ENCODE measurements at regions not wholly inside any gene's neighbourhood (a gene's known extent, or its start where the extent isn't known, plus 50 kb on each side); places are given as distances from the start of the nearest gene placed in this dataset.

DNA sequence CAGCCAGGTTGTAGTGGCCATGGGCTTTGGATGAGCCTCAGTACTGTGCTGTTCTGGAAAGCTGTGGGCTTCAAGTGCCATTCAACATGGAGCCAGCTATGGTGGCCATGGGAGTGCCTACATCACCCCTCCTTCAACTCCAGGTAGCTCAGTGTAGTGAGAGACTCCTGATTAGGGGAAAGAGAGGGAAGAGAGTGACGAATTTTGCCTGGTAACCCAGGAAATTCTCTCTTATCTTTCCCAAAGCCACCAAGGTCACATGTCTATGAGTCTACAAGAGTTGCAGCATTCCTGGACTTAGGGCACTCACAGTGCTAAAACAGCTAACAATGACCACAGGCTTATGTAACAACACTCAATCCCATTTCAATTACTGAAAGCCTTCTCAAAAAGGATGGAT is 81.7 kb upstream of the SPTLC1 start:
- no peak overlapping the region for H2AFZ ChIP-seq (ENCODE audit: low read depth, low read length)
- no peak for TF ChIP-seq MYC (IDR thresholded peaks at IDR 0.05; ENCODE audit: low read depth, low read length)
- H3K4me3 ChIP-seq (replicated peaks in 1 of 3; ENCODE audit: insufficient read depth in 1 of 3, low read depth in 1 of 3, low read length in 3 of 3) = no peak overlapping the region
- DNase-seq (ENCODE audit: low read depth, low spot score) (no peak), FAIRE-seq (no peak)
- H3K4me1 ChIP-seq (ENCODE audit: control insufficient read depth, extremely low read depth, insufficient read depth, low read length) = no peaks in the 10 kb centered on the region
- H3K4me2 ChIP-seq (ENCODE audit: insufficient read depth, low read length) = no peak overlapping the region
- H3K9me1 ChIP-seq (replicated peaks; ENCODE audit: control insufficient read depth, extremely low read depth, insufficient read depth, low read length) = no peaks in the 10 kb centered on the region
- no TSS peak for BruUV-seq (replicated peaks)
- H4K20me1 ChIP-seq (replicated peaks; ENCODE audit: control insufficient read depth, extremely low read depth, insufficient read depth, low read length) = no peaks in the 10 kb centered on the region
- ChIA-PET CTCF (interaction anchor here (1.0 kb wide), 1 partner anchor 57 kb away, joined by 6 read pairs; no protein-coding TSS in a partner anchor), POLR2A (no interaction called here)
- peaks cover 0 to 8% of the 10 kb centered on the region in 2 experiments for H3K27me3 ChIP-seq (ENCODE audit: control insufficient read depth in 2 of 2, insufficient read depth in 2 of 2, low read length in 2 of 2)
- no peak overlapping the region for H3K9ac ChIP-seq (replicated peaks; ENCODE audit: extremely low read depth, insufficient read depth, low read length)
- no peaks in the 10 kb centered on the region for H3K9me3 ChIP-seq (replicated peaks; ENCODE audit: control insufficient read depth, insufficient read depth, low read length)
- H3K36me3 ChIP-seq (ENCODE audit: control insufficient read depth in 2 of 2, extremely low read depth in 1 of 2, insufficient read depth in 2 of 2, low read length in 2 of 2) = no peaks in the 10 kb centered on the region
- intact Hi-C loops (cut with micrococcal nuclease) (no loop called here), dilution Hi-C loops (cut with MboI; ENCODE audit: extremely low pct_ligation_motif_present, low sequenced_read_pairs) (no loop called here)
- H3K79me2 ChIP-seq (ENCODE audit: control insufficient read depth, insufficient read depth, low read length) = no peaks in the 10 kb centered on the region
- no peak overlapping the region for H3K27ac ChIP-seq (ENCODE audit: insufficient read depth, low read depth, low read length)

DNA sequence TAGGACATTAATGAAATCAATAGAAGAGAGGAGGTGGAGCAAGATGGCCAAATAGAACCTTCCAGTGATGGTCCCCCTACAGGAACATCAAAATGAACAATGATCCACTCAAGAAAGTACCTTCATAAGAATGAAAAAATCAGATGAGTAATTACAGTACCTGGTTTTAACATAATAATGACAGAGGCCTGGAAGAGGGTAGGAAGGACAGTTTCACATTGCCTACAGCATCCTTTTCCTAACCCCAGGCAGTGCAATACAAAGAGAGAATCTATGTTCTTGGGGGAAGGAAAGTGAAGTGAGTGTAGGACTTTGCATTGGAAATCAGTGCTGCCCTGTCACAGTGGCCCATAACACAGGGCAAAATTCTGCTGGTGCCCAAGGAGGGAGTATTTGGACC is 81.2 kb upstream of the SPTLC1 start:
- no peaks in the 10 kb centered on the region for H3K9me1 ChIP-seq (replicated peaks; ENCODE audit: control insufficient read depth, extremely low read depth, insufficient read depth, low read length)
- no peaks in the 10 kb centered on the region for H4K20me1 ChIP-seq (replicated peaks; ENCODE audit: control insufficient read depth, extremely low read depth, insufficient read depth, low read length)
- H3K4me3 ChIP-seq (replicated peaks in 1 of 3; ENCODE audit: insufficient read depth in 1 of 3, low read depth in 1 of 3, low read length in 3 of 3) = no peak overlapping the region
- FAIRE-seq (no peak), DNase-seq (ENCODE audit: low read depth, low spot score) (no peak)
- no peaks in the 10 kb centered on the region for H3K9me3 ChIP-seq (replicated peaks; ENCODE audit: control insufficient read depth, insufficient read depth, low read length)
- H3K4me1 ChIP-seq (ENCODE audit: control insufficient read depth, extremely low read depth, insufficient read depth, low read length) = no peaks in the 10 kb centered on the region
- intact Hi-C loops (cut with micrococcal nuclease) = no loop called here
- BruUV-seq (replicated peaks) = no TSS peak
- no peaks in the 10 kb centered on the region for H3K36me3 ChIP-seq (ENCODE audit: control insufficient read depth in 2 of 2, extremely low read depth in 1 of 2, insufficient read depth in 2 of 2, low read length in 2 of 2)
- no peak overlapping the region for H3K4me2 ChIP-seq (ENCODE audit: insufficient read depth, low read length)
- ChIA-PET POLR2A (no interaction called here), CTCF (interaction anchor here (0.6 to 1.0 kb wide), 2 partner anchors 48 to 56 kb away, joined by 4 to 6 read pairs; no protein-coding TSS in a partner anchor)
- TF ChIP-seq, protein P1, sequence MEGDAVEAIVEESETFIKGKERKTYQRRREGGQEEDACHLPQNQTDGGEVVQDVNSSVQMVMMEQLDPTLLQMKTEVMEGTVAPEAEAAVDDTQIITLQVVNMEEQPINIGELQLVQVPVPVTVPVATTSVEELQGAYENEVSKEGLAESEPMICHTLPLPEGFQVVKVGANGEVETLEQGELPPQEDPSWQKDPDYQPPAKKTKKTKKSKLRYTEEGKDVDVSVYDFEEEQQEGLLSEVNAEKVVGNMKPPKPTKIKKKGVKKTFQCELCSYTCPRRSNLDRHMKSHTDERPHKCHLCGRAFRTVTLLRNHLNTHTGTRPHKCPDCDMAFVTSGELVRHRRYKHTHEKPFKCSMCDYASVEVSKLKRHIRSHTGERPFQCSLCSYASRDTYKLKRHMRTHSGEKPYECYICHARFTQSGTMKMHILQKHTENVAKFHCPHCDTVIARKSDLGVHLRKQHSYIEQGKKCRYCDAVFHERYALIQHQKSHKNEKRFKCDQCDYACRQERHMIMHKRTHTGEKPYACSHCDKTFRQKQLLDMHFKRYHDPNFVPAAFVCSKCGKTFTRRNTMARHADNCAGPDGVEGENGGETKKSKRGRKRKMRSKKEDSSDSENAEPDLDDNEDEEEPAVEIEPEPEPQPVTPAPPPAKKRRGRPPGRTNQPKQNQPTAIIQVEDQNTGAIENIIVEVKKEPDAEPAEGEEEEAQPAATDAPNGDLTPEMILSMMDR (IDR thresholded peaks at IDR 0.05; ENCODE audit: extremely low read depth in 1 of 2, insufficient read depth in 1 of 2, low read depth in 1 of 2, low read length in 2 of 2) = no peak
- TF ChIP-seq GATA2 (IDR thresholded peaks at IDR 0.05; ENCODE audit: insufficient read depth, insufficient read length, low read depth, low read length) (no peak), POLR2A (IDR thresholded peaks at IDR 0.05; ENCODE audit: low read depth, low read length) (no peak), FOS (IDR thresholded peaks at IDR 0.05; ENCODE audit: borderline replicate concordance, insufficient read depth, low read length) (no peak), MYC (IDR thresholded peaks at IDR 0.05; ENCODE audit: low read depth, low read length) (no peak), JUN (IDR thresholded peaks at IDR 0.05; ENCODE audit: borderline replicate concordance, insufficient read depth, insufficient read length, low read depth) (no peak), EZH2 (IDR thresholded peaks at IDR 0.05; ENCODE audit: borderline replicate concordance, low read depth, low read length, severe bottlenecking) (no peak), POLR2AphosphoS5 (IDR thresholded peaks at IDR 0.05; ENCODE audit: insufficient read depth, low read depth, low read length) (no peak)
- TF ChIP-seq, protein P2, sequence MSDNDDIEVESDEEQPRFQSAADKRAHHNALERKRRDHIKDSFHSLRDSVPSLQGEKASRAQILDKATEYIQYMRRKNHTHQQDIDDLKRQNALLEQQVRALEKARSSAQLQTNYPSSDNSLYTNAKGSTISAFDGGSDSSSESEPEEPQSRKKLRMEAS (IDR thresholded peaks at IDR 0.05; ENCODE audit: insufficient read depth, insufficient read length) = no peak
- H3K79me2 ChIP-seq (ENCODE audit: control insufficient read depth, insufficient read depth, low read length) = no peaks in the 10 kb centered on the region
- H2AFZ ChIP-seq (ENCODE audit: low read depth, low read length) = no peak overlapping the region
- H3K27me3 ChIP-seq (ENCODE audit: control insufficient read depth in 2 of 2, insufficient read depth in 2 of 2, low read length in 2 of 2) = peaks cover 0 to 8% of the 10 kb centered on the region in 2 experiments
- dilution Hi-C loops (cut with MboI; ENCODE audit: extremely low pct_ligation_motif_present, low sequenced_read_pairs) = no loop called here
- no peak overlapping the region for H3K27ac ChIP-seq (ENCODE audit: insufficient read depth, low read depth, low read length)
- H3K9ac ChIP-seq (replicated peaks; ENCODE audit: extremely low read depth, insufficient read depth, low read length) = no peak overlapping the region

All from endothelial cell of umbilical vein (primary cell).